DND-41 (cell line): ENCODE measurements at regions not wholly inside any gene's neighbourhood (a gene's known extent, or its start where the extent isn't known, plus 50 kb on each side); places are given as distances from the start of the nearest gene placed in this dataset.

Experiments used
- EZH2 ChIP-seq: IDR thresholded peaks from 3 replicates; pipeline ENCODE4 v1.6.1; 2012; ENCODE audit warnings: borderline replicate concordance, low read depth, mild to moderate bottlenecking, moderate library complexity, low read length, inconsistent platforms; ENCODE audit not compliant: severe bottlenecking
- TF ChIP-seq, protein P1 (sequence below): IDR thresholded peaks from 2 replicates; pipeline ENCODE4 v1.5.1; 2012; ENCODE audit warnings: borderline replicate concordance, low read length, moderate library complexity, mild to moderate bottlenecking; ENCODE audit not compliant: poor library complexity, severe bottlenecking; ENCODE audit errors: extremely low read depth

DNA sequence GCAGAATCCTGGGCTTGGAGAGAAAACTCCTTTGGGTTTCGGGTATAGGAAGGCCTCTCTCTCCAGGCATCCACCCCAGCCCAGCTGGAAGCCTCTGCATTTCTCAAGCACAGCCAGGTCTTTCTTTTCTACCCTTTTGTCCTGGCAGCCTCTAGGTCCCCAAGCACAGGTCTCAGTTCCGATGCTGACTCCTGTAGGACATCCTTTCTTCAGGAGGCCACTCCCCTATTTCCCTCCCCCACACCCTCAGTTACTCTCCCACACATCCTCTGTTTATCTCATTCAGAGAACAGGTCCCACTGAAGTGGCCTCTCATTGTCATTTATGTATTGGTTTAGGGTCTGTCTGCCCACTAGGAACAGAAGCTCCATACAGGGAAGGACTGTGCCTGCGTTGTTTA is 352.6 kb downstream of the VRK1 start:
- TF ChIP-seq, protein P1, sequence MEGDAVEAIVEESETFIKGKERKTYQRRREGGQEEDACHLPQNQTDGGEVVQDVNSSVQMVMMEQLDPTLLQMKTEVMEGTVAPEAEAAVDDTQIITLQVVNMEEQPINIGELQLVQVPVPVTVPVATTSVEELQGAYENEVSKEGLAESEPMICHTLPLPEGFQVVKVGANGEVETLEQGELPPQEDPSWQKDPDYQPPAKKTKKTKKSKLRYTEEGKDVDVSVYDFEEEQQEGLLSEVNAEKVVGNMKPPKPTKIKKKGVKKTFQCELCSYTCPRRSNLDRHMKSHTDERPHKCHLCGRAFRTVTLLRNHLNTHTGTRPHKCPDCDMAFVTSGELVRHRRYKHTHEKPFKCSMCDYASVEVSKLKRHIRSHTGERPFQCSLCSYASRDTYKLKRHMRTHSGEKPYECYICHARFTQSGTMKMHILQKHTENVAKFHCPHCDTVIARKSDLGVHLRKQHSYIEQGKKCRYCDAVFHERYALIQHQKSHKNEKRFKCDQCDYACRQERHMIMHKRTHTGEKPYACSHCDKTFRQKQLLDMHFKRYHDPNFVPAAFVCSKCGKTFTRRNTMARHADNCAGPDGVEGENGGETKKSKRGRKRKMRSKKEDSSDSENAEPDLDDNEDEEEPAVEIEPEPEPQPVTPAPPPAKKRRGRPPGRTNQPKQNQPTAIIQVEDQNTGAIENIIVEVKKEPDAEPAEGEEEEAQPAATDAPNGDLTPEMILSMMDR: no peak
- no peak for TF ChIP-seq EZH2
